ENCODE measurements at regions not wholly inside any gene's neighbourhood (a gene's known extent, or its start where the extent isn't known, plus 50 kb on each side); places are given as distances from the start of the nearest gene placed in this dataset.

DNA sequence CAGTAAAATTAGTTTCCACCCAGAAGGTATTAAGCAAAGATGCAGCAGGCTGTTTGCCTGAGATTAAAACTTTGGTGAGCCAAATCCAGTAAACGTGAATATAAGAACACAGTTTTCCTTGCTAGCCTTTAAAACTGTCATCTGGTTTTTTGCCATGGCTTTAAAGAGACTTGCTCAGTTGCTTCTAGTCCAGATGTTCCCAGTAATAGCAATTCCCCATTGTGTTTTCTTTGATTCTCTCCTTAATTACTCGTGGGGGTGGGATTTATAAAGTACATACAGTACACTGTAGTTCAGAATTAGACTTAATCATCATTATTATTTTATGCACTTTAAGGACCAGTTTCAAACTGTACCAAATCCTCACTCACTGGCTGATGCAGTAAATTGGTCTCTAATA lies 303.5 kb upstream of the ZNF804A start:
- TF ChIP-seq, protein P1, sequence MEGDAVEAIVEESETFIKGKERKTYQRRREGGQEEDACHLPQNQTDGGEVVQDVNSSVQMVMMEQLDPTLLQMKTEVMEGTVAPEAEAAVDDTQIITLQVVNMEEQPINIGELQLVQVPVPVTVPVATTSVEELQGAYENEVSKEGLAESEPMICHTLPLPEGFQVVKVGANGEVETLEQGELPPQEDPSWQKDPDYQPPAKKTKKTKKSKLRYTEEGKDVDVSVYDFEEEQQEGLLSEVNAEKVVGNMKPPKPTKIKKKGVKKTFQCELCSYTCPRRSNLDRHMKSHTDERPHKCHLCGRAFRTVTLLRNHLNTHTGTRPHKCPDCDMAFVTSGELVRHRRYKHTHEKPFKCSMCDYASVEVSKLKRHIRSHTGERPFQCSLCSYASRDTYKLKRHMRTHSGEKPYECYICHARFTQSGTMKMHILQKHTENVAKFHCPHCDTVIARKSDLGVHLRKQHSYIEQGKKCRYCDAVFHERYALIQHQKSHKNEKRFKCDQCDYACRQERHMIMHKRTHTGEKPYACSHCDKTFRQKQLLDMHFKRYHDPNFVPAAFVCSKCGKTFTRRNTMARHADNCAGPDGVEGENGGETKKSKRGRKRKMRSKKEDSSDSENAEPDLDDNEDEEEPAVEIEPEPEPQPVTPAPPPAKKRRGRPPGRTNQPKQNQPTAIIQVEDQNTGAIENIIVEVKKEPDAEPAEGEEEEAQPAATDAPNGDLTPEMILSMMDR (IDR thresholded peaks at IDR 0.05), result no peak
- TF ChIP-seq POLR2A (IDR thresholded peaks at IDR 0.05) (no peak), POLR2AphosphoS5 (IDR thresholded peaks at IDR 0.05) (no peak)

Measured in suprapubic skin (tissue), 4 donors.